Inferior parietal cortex (tissue), 1 donor: ENCODE measurements at regions not wholly inside any gene's neighbourhood (a gene's known extent, or its start where the extent isn't known, plus 50 kb on each side); places are given as distances from the start of the nearest gene placed in this dataset.
"Not testable (repeated sequence)": the region's sequence is repeated elsewhere in the genome, so short reads cannot be mapped to it uniquely, and the experiment has no call there.

ENCODE experiments used
- DNase-seq: peaks from one replicate; pipeline ENCODE4 v3.0.0-alpha.2; 2016; ENCODE audit errors: extremely low spot score

DNA sequence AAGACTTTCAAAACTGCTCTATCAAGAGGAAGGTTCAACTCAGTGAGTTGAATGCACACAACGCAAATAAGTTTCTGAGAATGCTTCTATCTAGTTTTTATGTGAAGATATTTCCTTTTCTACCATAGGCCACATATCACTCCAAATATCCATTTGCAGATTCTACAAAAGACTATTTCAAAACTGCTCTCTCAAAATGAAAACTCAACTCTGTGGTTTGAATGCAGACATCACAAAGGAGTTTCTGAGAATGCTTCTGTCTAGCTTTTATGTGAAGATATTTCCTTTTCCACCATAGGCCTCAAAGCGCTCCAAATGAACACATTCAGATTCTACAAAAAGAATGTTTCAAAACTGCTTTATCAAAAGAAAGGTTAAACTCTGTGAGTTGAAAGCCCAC lies 1093.1 kb upstream of the DEFB115 start:
- not testable (repeated sequence) for DNase-seq

DNA sequence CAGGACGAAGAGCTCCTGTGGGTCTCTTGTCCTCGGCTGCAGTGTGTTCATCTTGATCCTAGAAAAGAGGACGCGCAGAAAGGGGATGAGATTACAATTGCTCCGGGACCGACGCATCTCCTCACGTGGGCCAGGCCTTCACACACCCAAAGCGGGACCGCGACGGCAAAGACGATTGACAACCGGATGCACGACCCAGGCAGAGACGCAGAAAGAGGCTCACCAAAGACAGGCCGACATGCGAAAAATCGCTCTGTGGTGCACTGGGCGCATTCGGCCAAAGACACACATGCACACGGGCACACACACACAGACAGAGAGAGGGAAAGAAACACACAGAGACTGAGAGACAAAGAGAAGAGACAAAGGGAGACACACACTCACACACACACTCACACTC lies 1089.9 kb upstream of the DEFB115 start:
- no peak for DNase-seq

DNA sequence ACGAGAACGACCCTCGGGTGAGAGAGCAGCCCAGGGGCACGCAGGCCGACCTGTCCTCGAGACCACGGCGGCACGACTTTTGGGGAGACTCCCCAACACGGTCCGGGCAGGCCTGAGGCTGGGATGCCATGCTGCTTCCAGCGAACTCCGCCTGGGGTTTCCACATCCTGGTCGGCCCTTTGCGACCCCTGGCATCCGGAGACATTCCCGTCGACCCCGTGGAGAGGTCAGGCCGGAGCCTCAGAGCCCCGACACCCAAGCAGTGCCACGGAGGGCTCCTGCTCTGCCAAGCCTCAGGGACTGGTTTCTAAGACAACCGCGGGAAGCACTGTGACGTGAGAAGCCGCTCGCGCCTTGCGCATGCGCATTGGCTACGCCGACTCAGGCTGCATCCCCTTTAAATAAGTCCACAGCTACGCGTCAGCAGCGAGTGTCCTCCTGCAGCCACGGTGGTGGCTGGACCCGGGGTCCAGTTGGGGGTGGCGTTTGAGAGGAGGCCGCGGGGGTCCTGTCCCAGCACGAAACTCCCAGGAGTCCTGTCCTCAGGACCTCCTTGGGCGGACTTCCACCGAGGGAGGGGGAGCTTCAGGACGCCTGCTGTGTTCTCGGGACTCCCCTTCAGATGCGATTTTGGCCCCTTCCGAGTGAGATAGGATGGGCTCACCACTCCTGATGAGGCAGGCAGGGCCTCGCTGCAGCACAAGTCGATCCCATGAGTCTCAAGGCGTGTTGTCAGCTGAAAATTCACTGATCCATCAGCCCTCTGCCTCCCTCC lies 1089.3 kb upstream of the DEFB115 start:
- no peak for DNase-seq

DNA sequence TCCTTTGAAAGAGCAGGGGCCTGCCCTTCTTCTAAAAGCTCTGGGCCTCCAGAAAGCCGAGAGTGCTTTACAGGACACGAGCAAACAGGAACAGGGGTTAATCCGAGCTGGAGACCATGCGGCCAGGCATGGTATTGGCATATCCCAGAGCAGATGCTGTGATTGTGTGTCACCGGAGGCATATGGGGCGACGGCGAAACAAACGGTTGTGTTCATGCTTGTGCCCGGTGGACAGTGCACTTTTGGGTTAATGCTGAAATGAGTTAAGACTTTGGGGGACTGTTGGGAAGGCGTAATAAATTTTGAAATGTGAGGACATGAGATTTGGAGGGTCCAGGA lies 1088.7 kb upstream of the DEFB115 start:
- no peak for DNase-seq

DNA sequence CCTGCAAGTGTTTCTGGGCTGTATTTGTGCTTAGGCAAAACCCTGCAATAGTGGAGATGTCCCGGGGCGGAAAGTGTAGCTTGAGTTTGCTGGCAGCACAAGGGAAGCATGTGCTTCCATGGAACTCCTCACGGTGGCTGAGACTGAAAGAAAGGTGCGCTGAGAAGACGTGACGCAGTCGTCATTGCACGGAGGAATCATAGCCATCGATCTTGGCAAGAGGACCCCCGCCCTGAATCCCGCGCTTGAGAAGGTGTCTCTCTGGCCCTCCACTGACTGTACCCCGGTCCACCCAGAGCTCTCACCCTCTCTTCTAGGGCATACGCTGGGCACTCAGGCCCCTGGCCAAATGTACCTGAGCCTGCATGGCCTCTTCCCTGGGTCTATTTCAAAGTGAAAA lies 1081.8 kb upstream of the DEFB115 start:
- no peak for DNase-seq

DNA sequence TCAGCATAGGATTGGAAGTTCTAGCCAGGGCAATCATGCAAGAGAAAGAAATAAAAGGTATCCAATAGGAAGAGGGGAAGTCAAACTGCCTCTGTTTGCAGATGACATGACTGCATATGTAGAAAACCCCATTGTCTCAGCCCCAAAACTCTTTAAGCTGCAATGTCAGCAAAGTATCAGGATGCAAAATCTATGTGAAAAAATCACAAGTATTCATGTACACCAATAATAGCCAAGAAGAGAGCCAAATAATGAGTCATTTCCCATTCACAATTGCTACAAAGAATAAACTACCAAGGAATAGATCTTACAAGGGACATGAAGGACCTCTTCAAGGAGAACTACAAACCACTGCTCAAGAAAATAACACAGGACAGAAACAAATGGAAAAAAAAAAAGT lies 1074.3 kb upstream of the DEFB115 start:
- not testable (repeated sequence) for DNase-seq

DNA sequence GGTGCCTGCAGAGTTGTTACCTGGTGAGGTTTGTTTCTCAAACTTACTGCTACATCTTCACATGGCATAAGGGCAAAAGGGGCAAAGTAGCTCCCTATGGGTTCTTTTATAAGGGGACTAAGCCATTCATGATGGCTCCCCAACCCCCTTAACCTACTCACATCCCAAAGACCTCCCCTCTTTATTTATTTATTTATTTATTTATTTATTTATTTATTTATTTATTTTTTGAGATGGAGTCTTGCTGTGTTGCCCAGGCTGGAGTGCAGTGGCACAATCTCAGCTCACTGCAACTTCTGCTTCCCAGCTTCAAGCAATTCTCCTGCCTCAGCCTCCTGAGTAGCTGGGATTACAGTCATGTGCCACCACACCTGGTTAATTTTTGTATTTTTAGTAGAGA lies 1065.7 kb upstream of the DEFB115 start:
- DNase-seq = not testable (repeated sequence)

DNA sequence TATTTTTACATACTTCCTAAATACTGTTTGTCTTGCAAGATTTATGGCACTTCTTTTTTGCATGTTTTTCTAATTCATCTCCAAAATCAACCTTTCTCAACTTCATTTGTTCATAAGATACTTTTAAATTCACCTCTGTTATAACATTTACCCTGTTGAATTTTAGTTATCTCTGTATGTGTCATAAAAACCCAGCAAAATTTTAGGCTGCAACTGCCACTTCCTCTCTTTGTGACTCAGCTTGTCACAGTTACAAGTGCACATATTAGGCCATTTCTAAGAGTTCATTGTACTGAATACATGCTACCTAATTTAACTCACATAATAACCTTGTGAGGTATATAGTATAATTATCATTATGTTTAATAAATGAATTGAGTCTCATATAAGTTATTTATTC lies 1023.0 kb upstream of the DEFB115 start:
- not testable (repeated sequence) for DNase-seq

DNA sequence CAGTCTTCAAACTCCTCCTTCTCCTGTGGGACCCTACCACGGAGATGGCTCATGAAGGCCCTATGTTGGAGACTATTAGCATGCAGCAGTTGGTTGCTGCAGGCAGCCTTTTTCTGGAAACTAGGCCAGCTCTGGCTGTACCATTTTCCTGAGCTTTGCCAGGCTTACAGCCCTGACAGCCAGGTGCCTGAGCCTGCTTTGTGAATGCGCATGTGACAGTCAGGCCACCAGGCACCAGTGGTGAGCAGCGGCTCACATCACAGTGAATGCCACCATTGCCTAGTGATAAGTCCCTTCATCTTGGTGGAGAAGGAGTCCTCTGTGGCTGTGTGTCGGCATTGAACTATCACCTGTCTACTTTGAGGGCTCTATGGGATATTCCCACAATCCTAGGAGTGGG lies 982.4 kb upstream of the DEFB115 start:
- not testable (repeated sequence) for DNase-seq

DNA sequence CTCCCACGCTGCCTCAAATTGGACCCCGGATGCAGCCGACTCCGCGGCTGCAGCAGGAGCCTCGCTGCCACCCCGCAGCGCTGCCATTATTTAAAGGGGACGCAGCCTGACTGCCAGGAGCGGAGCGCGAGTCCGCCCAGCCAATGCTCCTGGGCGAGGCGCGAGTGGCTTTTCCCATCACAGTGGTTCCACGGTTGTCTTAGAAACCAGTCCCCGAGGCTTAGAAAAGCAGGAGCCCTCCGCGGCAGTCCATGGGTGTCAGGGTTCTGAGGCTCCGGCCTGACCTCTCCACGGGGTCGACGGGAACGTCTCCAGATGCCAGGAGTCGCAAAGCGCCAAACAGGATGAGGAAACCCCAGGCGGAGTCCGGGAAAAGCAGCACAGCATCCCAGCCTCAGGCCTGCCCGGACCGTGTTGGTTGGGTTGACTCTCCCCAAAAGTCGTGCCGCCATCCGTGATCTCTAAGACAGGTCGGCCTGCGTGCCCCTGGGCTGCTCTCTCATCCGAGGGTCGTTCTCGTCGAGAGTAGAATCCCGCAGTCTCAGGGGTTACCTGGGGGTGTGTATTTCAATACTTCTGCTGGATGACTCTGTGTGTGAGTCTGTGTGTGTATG lies 975.8 kb upstream of the DEFB115 start:
- no peak for DNase-seq

DNA sequence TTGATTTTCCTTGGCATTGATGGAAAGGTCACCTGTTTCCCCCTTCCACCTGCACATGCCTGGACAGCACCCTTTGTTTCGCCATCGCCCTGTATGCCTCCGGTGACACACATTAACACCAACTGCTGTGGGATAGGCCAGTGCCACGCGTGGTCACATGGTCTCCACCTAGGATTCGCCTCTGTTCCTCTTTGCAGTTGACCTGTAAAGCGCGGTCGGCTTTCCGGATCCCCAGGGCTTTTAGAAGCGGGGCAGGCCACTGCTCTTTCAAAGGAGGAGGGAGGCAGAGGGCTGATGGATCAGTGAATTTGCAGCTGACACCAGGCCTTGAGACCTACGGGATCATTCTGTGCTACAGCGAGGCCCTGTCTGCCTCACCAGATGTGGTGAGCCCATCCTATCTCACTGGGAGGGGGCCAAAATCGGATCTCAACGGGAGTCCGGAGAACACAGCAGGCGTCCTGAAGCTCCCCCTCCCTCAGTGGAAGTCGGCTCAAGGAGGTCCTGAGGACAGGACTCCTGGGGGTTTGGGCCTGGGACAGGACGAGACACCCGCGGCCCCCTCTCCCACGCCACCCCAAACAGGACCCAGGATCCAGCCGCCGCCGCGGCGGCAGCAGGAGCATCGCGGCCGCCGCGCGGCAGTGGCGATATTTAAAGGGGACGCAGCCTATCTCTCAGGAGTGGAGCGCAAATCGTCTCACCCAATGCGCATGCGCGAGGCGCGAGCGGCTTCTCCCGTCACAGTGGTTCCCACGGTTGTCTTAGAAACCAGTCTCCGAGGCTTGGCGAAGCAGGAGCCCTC lies 973.8 kb upstream of the DEFB115 start:
- DNase-seq = peak; percentile 76

DNA sequence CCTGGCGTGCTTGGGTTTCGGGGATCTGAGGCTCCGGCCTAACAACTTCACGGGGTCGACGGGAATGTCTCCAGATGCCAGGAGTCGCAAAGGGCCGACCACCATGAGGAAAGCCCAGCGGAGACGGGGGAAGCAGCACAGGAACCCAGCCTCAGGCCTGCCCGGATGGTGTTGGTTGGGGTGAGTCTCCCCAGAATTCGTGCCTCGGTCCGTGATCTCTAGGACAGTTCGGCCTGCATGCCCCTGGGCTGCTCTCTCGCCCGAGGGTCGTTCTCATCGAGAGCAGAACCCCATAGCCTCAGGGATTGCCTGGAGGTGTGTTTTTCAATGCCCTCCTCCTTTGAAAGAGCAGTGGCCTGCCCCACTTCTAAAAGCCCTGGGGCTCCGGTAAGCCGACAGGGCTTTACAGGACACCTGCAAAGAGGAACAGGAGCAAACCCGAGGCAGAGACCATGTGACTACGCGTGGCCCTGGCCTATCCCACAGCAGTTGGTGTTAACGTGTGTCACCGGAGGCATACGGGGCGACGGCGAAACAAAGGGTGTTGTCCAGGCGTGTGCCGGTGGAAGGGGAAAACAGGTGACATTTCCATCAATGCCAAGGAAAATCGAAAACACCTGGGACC lies 973.1 kb upstream of the DEFB115 start:
- no peak for DNase-seq

DNA sequence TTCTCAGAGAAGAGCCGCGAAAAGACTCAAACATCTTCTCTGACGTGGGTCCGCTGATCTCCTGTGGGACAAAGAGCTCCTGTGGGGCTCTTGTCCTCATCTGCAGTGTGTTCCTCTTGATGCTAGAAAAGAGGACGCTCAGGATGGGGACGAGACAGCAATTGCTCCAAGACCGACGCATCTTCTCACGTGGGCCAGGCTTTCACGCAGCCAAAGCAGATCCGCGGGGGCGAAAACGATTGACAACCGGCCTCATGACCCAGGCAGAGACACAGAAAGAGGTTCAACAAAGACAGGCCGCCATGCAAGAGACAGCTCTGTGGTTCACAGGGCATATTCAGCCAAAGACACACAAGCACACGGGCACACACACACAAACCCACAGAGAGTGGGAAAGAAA lies 971.8 kb upstream of the DEFB115 start:
- DNase-seq = no peak

DNA sequence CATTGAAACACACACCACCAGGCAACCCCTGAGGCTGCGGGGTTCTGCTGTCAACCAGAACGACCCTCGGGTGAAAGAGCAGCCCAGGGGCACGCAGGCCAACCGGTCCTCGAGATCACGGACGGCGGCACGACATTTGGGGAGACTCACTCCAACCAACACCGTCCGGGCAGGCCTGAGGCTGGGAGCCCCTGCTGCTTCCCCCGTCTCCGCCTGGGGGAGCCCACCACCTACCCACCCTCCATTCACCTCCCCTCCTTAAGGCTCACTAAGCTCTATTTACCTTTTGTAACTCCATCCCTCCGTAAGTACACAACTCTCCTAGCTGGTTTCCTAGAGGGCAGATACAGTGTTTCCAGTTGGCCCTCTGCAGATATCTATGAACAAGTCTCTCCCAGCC lies 971.3 kb upstream of the DEFB115 start:
- no peak for DNase-seq

DNA sequence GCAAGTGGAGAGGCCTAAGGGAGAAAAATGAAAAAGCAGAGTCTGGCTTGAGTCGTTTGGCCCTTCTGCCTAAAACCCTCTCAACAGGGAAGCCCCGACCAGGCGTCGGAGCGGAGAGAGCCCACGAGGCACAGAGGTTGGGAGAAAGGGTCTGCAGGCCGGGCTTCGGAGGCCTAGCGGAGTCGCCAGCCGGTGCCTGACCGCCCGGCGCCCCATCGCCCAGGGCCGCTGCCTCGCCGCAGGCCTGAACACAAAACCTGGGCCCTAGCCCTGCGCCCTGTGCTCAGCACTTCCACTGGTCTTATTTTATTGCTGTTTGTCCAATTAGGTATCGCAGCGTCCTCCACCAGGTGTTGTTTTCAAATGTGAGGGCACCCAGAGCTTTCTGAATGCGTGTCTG lies 970.0 kb upstream of the DEFB115 start:
- not testable (repeated sequence) for DNase-seq

DNA sequence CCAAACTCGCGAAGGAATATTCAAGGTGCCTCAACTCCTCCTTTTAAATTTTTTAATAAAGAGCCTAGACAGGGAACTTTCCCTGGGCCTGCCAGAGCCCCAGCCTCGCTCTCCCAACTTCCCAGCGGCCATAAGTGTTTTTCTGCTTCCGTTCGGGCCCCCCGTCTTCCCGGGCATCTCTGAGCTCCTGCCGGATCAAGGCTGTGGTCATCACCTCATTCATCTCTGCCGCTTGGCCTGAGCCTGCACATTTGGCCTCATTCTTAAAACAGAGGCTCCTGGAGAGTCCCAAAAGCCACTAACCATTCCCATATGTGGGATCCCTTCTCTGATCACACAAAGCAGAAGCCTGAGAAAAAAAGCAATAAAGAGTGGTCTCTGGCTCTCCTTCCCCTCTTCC lies 969.1 kb upstream of the DEFB115 start:
- DNase-seq = no peak

DNA sequence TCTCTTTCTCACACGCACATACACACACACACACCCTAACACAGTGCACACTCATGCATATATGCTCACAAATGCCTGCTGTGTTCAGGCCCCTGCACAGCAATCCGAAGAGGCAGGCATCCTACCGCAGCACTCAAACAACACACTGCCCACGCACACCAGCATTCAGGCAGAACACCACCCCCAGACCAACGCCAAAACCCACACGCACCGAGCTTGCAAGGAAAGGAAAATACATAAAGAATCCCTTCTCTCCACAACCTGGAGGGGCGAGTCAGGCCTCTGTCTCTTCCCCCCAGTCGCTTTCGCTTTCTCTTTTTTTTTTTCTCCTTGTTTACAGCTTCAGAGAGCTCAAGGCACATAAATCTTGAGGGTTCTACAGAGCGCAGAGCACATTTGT lies 968.4 kb upstream of the DEFB115 start:
- DNase-seq = not testable (repeated sequence)

DNA sequence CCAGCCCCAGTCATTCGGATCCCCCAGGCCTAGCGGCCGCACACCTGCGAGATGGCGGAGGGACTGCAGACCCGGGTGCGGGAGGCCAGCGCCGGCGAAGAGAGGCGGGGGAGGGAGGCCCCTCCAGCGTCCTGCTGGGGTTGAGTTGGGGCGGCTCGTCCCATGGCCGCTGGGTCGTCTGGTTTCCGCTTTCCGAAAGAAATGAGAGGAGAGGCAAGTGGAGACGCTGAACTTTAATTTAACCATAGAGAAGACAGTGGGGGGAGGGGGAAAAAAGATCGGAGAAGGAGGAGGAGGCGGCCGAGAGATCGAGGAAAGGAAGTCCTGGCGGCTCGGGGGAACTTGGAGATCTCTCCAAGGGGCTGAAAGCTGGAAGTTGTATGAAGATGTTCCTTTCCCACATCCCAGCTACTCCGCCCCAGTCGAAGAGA lies 967.7 kb upstream of the DEFB115 start:
- DNase-seq = not testable (repeated sequence)

DNA sequence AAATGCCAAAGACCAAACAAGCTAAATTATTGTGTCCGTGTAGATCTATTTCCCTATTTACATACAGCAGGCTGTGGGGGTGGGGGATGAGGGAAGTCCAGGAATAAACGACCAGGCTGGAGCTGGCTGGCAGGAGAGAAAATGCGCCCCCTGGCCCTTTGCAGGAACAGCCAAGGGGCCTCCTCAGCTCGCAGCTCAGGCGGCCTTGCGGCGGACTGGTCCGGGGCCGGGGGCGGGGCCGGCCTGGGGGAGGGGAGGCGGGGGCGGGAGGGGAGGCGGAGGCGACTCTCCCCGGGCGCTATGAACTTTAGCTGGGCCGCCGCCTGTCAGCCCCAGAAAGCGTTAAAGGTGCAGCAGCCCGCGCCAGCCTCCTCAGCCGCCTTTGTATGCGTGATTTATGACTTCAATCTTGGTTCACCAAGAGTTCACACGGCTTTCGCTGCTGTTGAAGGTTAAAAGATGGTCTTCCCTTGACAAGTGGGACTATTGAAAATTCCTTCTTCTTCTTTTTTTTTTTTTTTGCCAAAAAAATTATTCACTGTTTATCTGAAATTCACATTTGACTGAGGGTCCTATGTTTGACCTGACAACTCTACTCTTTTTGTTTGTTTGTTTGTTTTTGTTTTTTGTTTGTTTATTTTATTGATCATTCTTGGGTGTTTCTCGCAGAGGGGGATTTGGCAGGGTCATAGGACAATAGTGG lies 967.0 kb upstream of the DEFB115 start:
- DNase-seq = not testable (repeated sequence)

DNA sequence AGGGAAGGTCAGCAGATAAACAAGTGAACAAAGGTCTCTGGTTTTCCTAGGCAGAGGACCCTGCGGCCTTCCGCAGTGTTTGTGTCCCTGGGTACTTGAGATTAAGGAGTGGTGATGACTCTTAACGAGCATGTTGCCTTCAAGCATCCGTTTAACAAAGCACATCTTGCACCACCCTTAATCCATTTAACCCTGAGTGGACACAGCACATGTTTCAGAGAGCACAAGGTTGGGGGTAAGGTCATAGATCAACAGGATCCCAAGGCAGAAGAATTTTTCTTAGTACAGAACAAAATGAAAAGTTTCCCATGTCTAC lies 966.4 kb upstream of the DEFB115 start:
- not testable (repeated sequence) for DNase-seq

DNA sequence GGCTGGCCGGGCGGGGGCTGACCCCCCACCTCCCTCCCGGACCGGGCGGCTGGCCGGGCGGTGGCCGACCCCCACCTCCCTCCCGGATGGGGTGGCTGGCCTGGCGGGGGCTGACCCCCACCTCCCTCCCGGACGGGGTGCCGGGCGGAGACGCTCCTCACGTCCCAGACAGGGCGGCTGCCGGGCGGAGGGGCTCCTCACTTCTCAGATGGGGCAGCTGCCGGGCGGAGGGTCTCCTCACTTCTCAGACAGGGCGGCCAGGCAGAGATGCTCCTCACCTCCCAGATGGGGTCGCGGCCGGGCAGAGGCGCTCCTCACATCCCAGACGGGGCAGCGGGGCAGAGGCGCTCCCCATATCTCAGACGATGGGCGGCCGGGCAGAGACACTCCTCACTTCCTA lies 965.8 kb upstream of the DEFB115 start:
- not testable (repeated sequence) for DNase-seq

DNA sequence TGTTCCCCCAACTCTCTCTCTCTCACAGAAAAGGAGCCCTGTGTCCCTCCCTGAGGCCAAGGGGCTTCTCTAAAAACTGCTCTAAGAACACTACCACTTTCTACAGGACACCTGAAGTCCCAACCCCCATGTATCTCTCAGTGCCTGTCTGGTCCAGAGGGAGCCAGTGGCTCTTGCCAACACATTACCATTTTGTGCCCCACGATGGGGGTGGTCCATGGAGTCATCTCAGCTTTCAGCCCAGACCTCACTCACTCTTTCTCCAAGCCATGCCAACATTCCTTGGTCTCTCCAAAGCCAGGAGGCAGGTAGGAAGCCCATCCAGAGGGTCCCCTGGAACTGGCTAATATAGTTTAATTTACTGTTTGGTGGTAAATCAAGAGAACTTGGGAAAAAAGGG lies 962.1 kb upstream of the DEFB115 start:
- not testable (repeated sequence) for DNase-seq
